Chondrocyte (in vitro differentiated cells): ENCODE measurements at regions not wholly inside any gene's neighbourhood (a gene's known extent, or its start where the extent isn't known, plus 50 kb on each side); places are given as distances from the start of the nearest gene placed in this dataset.
A peak's percentile ranks its signal among the peaks of the same experiment; 100 is the strongest.

Source experiments
- DNase-seq: peaks from one replicate; pipeline ENCODE4 v3.0.0; 2021; ENCODE audit warnings: mixed read lengths, low spot score
- H3K27ac Mint-ChIP-seq: one replicate; pipeline ENCODE4 v1.8.0; 2021; ENCODE audit warnings: mild to moderate bottlenecking, moderate library complexity, mixed read lengths; ENCODE audit not compliant: unreplicated experiment
- H3K27me3 Mint-ChIP-seq: 2 replicates; pipeline ENCODE4 v1.8.0; 2021; ENCODE audit warnings: low read depth, mixed read lengths
- H3K36me3 Mint-ChIP-seq: 2 replicates; pipeline ENCODE4 v1.8.0; 2021; ENCODE audit warnings: low read depth, mixed read lengths
- H3K4me1 Mint-ChIP-seq: 2 replicates; pipeline ENCODE4 v1.8.0; 2021; ENCODE audit warnings: low read depth, mild to moderate bottlenecking, mixed read lengths
- H3K4me3 Mint-ChIP-seq: one replicate; pipeline ENCODE4 v1.8.0; 2021; ENCODE audit warnings: mild to moderate bottlenecking, moderate library complexity, mixed read lengths; ENCODE audit not compliant: unreplicated experiment
- H3K9me3 Mint-ChIP-seq: 2 replicates; pipeline ENCODE4 v1.8.0; 2021; ENCODE audit warnings: low read depth, mixed read lengths
- TF ChIP-seq, protein P1 (sequence below): fragments of 200-600 bp; sonication (generic); IDR thresholded peaks from 2 replicates; pipeline ENCODE4 v1.5.0; 2021; ENCODE audit warnings: antibody characterized with exemption, mild to moderate bottlenecking, moderate library complexity

GRCh38 chr6:50270415-50270814, 220.7 kb upstream of the DEFB112 start:
- peak overlapping the region; percentile 65 for H3K27ac Mint-ChIP-seq
- no peaks in the 10 kb centered on the region for H3K36me3 Mint-ChIP-seq
- TF ChIP-seq, protein P1, sequence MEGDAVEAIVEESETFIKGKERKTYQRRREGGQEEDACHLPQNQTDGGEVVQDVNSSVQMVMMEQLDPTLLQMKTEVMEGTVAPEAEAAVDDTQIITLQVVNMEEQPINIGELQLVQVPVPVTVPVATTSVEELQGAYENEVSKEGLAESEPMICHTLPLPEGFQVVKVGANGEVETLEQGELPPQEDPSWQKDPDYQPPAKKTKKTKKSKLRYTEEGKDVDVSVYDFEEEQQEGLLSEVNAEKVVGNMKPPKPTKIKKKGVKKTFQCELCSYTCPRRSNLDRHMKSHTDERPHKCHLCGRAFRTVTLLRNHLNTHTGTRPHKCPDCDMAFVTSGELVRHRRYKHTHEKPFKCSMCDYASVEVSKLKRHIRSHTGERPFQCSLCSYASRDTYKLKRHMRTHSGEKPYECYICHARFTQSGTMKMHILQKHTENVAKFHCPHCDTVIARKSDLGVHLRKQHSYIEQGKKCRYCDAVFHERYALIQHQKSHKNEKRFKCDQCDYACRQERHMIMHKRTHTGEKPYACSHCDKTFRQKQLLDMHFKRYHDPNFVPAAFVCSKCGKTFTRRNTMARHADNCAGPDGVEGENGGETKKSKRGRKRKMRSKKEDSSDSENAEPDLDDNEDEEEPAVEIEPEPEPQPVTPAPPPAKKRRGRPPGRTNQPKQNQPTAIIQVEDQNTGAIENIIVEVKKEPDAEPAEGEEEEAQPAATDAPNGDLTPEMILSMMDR: no peak
- no peaks in the 10 kb centered on the region for H3K27me3 Mint-ChIP-seq
- no peak for DNase-seq
- peaks cover 4% of the 10 kb centered on the region for H3K9me3 Mint-ChIP-seq
- peaks cover 22% of the 10 kb centered on the region for H3K4me1 Mint-ChIP-seq
- H3K4me3 Mint-ChIP-seq: no peak overlapping the region

DNA sequence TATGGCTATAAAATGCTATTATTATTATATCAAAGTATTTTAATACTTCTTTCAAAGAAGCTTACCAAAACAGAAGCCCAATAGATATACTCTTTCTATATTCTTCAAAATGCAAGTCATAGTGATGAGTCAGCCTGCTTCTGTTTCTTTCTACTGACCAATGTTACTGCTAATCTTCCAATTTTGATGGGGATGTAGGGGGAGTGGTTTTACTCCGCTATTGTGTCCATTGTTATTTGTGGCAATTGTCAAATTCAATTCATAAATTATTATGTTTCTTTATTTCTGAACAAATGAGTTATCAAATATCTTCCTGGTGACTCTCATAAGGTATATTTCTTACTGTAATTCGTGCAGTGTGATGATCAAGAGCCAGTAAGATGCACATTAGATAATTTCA, 221.5 kb upstream of the DEFB112 start:
- no peak overlapping the region for H3K4me3 Mint-ChIP-seq
- H3K27ac Mint-ChIP-seq: no peak overlapping the region
- H3K4me1 Mint-ChIP-seq: peaks cover 22% of the 10 kb centered on the region
- H3K36me3 Mint-ChIP-seq: no peaks in the 10 kb centered on the region
- no peaks in the 10 kb centered on the region for H3K27me3 Mint-ChIP-seq
- DNase-seq: no peak
- TF ChIP-seq, protein P1: no peak
- peaks cover 4% of the 10 kb centered on the region for H3K9me3 Mint-ChIP-seq

- Mint-ChIP-seq H3K4me1 (peaks cover 22% of the 10 kb centered on the region), H3K9me3 (peaks cover 4% of the 10 kb centered on the region), H3K27me3 (no peaks in the 10 kb centered on the region), H3K27ac (no peak overlapping the region), H3K36me3 (no peaks in the 10 kb centered on the region), H3K4me3 (no peak overlapping the region)
- TF ChIP-seq, protein P1: no peak
- no peak for DNase-seq
Observed at GRCh38 chr6:50271817-50272216, 222.1 kb upstream of the DEFB112 start.

DNA sequence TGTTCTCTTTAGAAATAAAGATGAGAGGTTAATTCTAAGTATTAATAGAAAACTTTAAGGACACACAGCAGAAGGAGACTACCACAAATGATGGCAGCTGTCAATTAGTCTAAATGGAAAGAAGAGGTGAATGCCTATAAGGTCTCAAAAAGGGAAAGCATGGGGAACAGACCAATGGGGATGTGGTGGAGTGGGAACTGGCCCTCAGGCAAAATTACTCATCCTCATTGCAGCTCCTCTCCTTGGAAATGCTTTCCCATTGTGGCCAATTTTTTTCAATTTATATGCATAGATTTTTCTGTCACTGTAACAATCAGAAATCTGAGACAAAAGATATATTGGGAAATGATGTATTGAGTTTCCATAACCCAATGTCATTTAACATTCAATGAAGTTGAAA, 222.9 kb upstream of the DEFB112 start:
- no peak for DNase-seq
- Mint-ChIP-seq H3K4me3 (no peak overlapping the region), H3K36me3 (no peaks in the 10 kb centered on the region), H3K4me1 (peaks cover 20% of the 10 kb centered on the region), H3K9me3 (peaks cover 4% of the 10 kb centered on the region), H3K27ac (no peak overlapping the region), H3K27me3 (no peaks in the 10 kb centered on the region)
- TF ChIP-seq, protein P1: no peak

- Mint-ChIP-seq H3K9me3 (peaks cover 4% of the 10 kb centered on the region), H3K27me3 (no peaks in the 10 kb centered on the region), H3K4me3 (no peak overlapping the region), H3K36me3 (no peaks in the 10 kb centered on the region), H3K27ac (no peak overlapping the region), H3K4me1 (peaks cover 6% of the 10 kb centered on the region)
- TF ChIP-seq, protein P1: no peak
- no peak for DNase-seq
Observed at GRCh38 chr6:50276771-50277261, 227.1 kb upstream of the DEFB112 start.
